ENCODE measurements at regions not wholly inside any gene's neighbourhood (a gene's known extent, or its start where the extent isn't known, plus 50 kb on each side); places are given as distances from the start of the nearest gene placed in this dataset.

GRCh38 chr12:24533716-24534352, 415.1 kb downstream of the BCAT1 start:
- no peaks in the 10 kb centered on the region for H3K4me1 Mint-ChIP-seq (ENCODE audit: low read depth, unreplicated experiment)
- H3K9me3 Mint-ChIP-seq (ENCODE audit: low read depth, unreplicated experiment) = peaks cover 2% of the 10 kb centered on the region
- no peak for TF ChIP-seq CTCF (IDR thresholded peaks at IDR 0.05; ENCODE audit: unreplicated experiment)
- no TSS peak for BruUV-seq (replicated peaks)
- no peak overlapping the region for H3K4me3 Mint-ChIP-seq (ENCODE audit: low read depth, unreplicated experiment)
- no peak overlapping the region for H3K27ac Mint-ChIP-seq (ENCODE audit: unreplicated experiment)
- H3K36me3 Mint-ChIP-seq (ENCODE audit: insufficient read depth, unreplicated experiment) = no peaks in the 10 kb centered on the region
- intact Hi-C loops (cut with micrococcal nuclease; ENCODE audit: unreplicated experiment) = no loop called here
- no peak for DNase-seq
- no peaks in the 10 kb centered on the region for H3K27me3 Mint-ChIP-seq (ENCODE audit: unreplicated experiment)
- CTCF ChIA-PET = no interaction called here

GRCh38 chr12:24530689-24531088, 418.2 kb downstream of the BCAT1 start:
- CTCF ChIA-PET = no interaction called here
- intact Hi-C loops (cut with micrococcal nuclease; ENCODE audit: unreplicated experiment) = no loop called here
- no peak for DNase-seq
- Mint-ChIP-seq H3K27me3 (ENCODE audit: unreplicated experiment) (no peaks in the 10 kb centered on the region), H3K4me1 (ENCODE audit: low read depth, unreplicated experiment) (no peaks in the 10 kb centered on the region), H3K36me3 (ENCODE audit: insufficient read depth, unreplicated experiment) (no peaks in the 10 kb centered on the region), H3K4me3 (ENCODE audit: low read depth, unreplicated experiment) (no peak overlapping the region), H3K27ac (ENCODE audit: unreplicated experiment) (no peak overlapping the region), H3K9me3 (ENCODE audit: low read depth, unreplicated experiment) (peaks cover 2% of the 10 kb centered on the region)
- TF ChIP-seq CTCF (IDR thresholded peaks at IDR 0.05; ENCODE audit: unreplicated experiment) = no peak
- BruUV-seq (replicated peaks) = no TSS peak

GRCh38 chr12:24527102-24527501, 421.8 kb downstream of the BCAT1 start:
- no peaks in the 10 kb centered on the region for H3K4me1 Mint-ChIP-seq (ENCODE audit: low read depth, unreplicated experiment)
- H3K36me3 Mint-ChIP-seq (ENCODE audit: insufficient read depth, unreplicated experiment) = no peaks in the 10 kb centered on the region
- no peak for DNase-seq
- no peaks in the 10 kb centered on the region for H3K27me3 Mint-ChIP-seq (ENCODE audit: unreplicated experiment)
- no peak overlapping the region for H3K4me3 Mint-ChIP-seq (ENCODE audit: low read depth, unreplicated experiment)
- H3K9me3 Mint-ChIP-seq (ENCODE audit: low read depth, unreplicated experiment) = peaks cover 6% of the 10 kb centered on the region
- intact Hi-C loops (cut with micrococcal nuclease; ENCODE audit: unreplicated experiment) = no loop called here
- TF ChIP-seq CTCF (IDR thresholded peaks at IDR 0.05; ENCODE audit: unreplicated experiment) = no peak
- CTCF ChIA-PET = no interaction called here
- no peak overlapping the region for H3K27ac Mint-ChIP-seq (ENCODE audit: unreplicated experiment)
- no TSS peak for BruUV-seq (replicated peaks)

GRCh38 chr12:24522736-24523135, 426.2 kb downstream of the BCAT1 start:
- TF ChIP-seq CTCF (IDR thresholded peaks at IDR 0.05; ENCODE audit: unreplicated experiment) = no peak
- intact Hi-C loops (cut with micrococcal nuclease; ENCODE audit: unreplicated experiment) = no loop called here
- Mint-ChIP-seq H3K4me1 (ENCODE audit: low read depth, unreplicated experiment) (no peaks in the 10 kb centered on the region), H3K27ac (ENCODE audit: unreplicated experiment) (no peak overlapping the region), H3K27me3 (ENCODE audit: unreplicated experiment) (no peaks in the 10 kb centered on the region), H3K4me3 (ENCODE audit: low read depth, unreplicated experiment) (no peak overlapping the region), H3K9me3 (ENCODE audit: low read depth, unreplicated experiment) (peaks cover 23% of the 10 kb centered on the region), H3K36me3 (ENCODE audit: insufficient read depth, unreplicated experiment) (no peaks in the 10 kb centered on the region)
- no TSS peak for BruUV-seq (replicated peaks)
- DNase-seq = no peak
- CTCF ChIA-PET = interaction anchor here (0.7 kb wide), 1 partner anchor 632 kb away, joined by 3 read pairs; no protein-coding TSS in a partner anchor

All from Calu3 (cell line).